Right lobe of liver (tissue), 4 donors: ENCODE measurements at regions not wholly inside any gene's neighbourhood (a gene's known extent, or its start where the extent isn't known, plus 50 kb on each side); places are given as distances from the start of the nearest gene placed in this dataset.

ENCODE experiments used
- POLR2A ChIP-seq: fragments of 450-650 bp; IDR thresholded peaks from one replicate; pipeline ENCODE4 v1.6.1; 2017; ENCODE audit warnings: antibody characterized with exemption, mild to moderate bottlenecking
- TF ChIP-seq, protein P1 (sequence below), 4 donors: fragments of 200-600 bp in 3 of 4; fragments of 450-650 bp in 1 of 4; IDR thresholded peaks; one replicate each; pipeline versions ENCODE4 v1.5.1 to v1.8.0; 2016 to 2022; ENCODE audit warnings: antibody characterized with exemption in 4 of 4, mild to moderate bottlenecking in 2 of 4
- donor health status: DM: no; HTN: no; CAD: no.
- donor health status: DM: no; HTN: no; CAD: no.
- donor health status: DM: no; HTN: yes; CAD: no.

DNA sequence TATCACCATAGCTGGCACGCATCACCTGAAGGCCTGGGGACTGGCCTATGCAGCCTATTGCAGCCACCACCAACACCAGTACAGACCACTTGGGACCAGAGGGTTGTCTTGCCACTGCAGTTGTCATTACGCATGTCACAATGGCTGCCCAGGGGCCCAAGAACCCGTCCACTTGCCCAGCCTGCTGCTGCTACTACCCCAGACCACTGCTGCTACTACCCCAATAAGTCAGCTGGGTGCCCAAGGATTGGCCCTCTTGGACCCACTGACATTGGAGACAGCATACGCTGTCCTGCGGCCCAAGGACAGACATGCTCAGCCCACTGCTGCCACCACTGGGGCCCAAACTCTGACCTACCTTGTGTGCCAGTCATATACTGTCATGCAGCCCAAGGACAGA, 102.7 kb upstream of the OR9Q1 start:
- TF ChIP-seq, protein P1, sequence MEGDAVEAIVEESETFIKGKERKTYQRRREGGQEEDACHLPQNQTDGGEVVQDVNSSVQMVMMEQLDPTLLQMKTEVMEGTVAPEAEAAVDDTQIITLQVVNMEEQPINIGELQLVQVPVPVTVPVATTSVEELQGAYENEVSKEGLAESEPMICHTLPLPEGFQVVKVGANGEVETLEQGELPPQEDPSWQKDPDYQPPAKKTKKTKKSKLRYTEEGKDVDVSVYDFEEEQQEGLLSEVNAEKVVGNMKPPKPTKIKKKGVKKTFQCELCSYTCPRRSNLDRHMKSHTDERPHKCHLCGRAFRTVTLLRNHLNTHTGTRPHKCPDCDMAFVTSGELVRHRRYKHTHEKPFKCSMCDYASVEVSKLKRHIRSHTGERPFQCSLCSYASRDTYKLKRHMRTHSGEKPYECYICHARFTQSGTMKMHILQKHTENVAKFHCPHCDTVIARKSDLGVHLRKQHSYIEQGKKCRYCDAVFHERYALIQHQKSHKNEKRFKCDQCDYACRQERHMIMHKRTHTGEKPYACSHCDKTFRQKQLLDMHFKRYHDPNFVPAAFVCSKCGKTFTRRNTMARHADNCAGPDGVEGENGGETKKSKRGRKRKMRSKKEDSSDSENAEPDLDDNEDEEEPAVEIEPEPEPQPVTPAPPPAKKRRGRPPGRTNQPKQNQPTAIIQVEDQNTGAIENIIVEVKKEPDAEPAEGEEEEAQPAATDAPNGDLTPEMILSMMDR (IDR thresholded peaks at IDR 0.05): no peak
- no peak for TF ChIP-seq POLR2A
